Right lobe of liver (tissue), 1 donor: ENCODE measurements at regions not wholly inside any gene's neighbourhood (a gene's known extent, or its start where the extent isn't known, plus 50 kb on each side); places are given as distances from the start of the nearest gene placed in this dataset.

ENCODE experiments used
- small RNA-seq, 2 experiments: library from RNA; depleted of rRNA; stranded (forward); fragments of <200 nt; gene quantifications; one replicate each; pipeline ENCODE3, GENCODE V24; 2016

Small RNA genes in the stretch of these regions (small RNA-seq; reads per million reads assigned to genes)
- gene AC137499.1 = 0 reads per million in 2 experiments
